ENCODE measurements at regions not wholly inside any gene's neighbourhood (a gene's known extent, or its start where the extent isn't known, plus 50 kb on each side); places are given as distances from the start of the nearest gene placed in this dataset.
"Not testable (repeated sequence)": the region's sequence is repeated elsewhere in the genome, so short reads cannot be mapped to it uniquely, and the experiment has no call there.

- no peaks in the 10 kb centered on the region for H3K27me3 Mint-ChIP-seq (ENCODE audit: unreplicated experiment)
- no peaks in the 10 kb centered on the region for H3K36me3 Mint-ChIP-seq (ENCODE audit: insufficient read depth, unreplicated experiment)
- no TSS peak for BruUV-seq (replicated peaks)
- no peak for DNase-seq
- H3K4me1 Mint-ChIP-seq (ENCODE audit: low read depth, unreplicated experiment) = no peaks in the 10 kb centered on the region
- no peak overlapping the region for H3K4me3 Mint-ChIP-seq (ENCODE audit: low read depth, unreplicated experiment)
- TF ChIP-seq CTCF (IDR thresholded peaks at IDR 0.05; ENCODE audit: unreplicated experiment) = no peak
- no peaks in the 10 kb centered on the region for H3K9me3 Mint-ChIP-seq (ENCODE audit: low read depth, unreplicated experiment)
- H3K27ac Mint-ChIP-seq (ENCODE audit: unreplicated experiment) = no peak overlapping the region
- intact Hi-C loops (cut with micrococcal nuclease; ENCODE audit: unreplicated experiment) = no loop called here
- CTCF ChIA-PET = interaction anchor here (0.7 kb wide), 1 partner anchor 133 kb away, joined by 3 read pairs; no protein-coding TSS in a partner anchor
Measured at GRCh38 chr2:44071454-44072046, 75.8 kb upstream of the LRPPRC start.

- CTCF ChIA-PET = interaction anchor here (1.6 kb wide), 1 partner anchor 218 kb away, joined by 3 read pairs; no protein-coding TSS in a partner anchor
Measured at GRCh38 chr2:44073667-44074066, 77.9 kb upstream of the LRPPRC start.

GRCh38 chr2:44074795-44075194 is 79.0 kb upstream of the LRPPRC start:
- CTCF ChIA-PET; H3K4me1 Mint-ChIP-seq (ENCODE audit: low read depth, unreplicated experiment); H3K4me3 Mint-ChIP-seq (ENCODE audit: low read depth, unreplicated experiment); DNase-seq; BruUV-seq (replicated peaks); H3K27ac Mint-ChIP-seq (ENCODE audit: unreplicated experiment); H3K36me3 Mint-ChIP-seq (ENCODE audit: insufficient read depth, unreplicated experiment); H3K9me3 Mint-ChIP-seq (ENCODE audit: low read depth, unreplicated experiment); H3K27me3 Mint-ChIP-seq (ENCODE audit: unreplicated experiment); intact Hi-C loops (cut with micrococcal nuclease; ENCODE audit: unreplicated experiment): not testable (repeated sequence)

More at GRCh38 chr2:44073667-44074066, 77.9 kb upstream of the LRPPRC start:
- BruUV-seq (replicated peaks); H3K27ac Mint-ChIP-seq (ENCODE audit: unreplicated experiment); H3K36me3 Mint-ChIP-seq (ENCODE audit: insufficient read depth, unreplicated experiment); DNase-seq; intact Hi-C loops (cut with micrococcal nuclease; ENCODE audit: unreplicated experiment); H3K4me3 Mint-ChIP-seq (ENCODE audit: low read depth, unreplicated experiment); H3K9me3 Mint-ChIP-seq (ENCODE audit: low read depth, unreplicated experiment); H3K27me3 Mint-ChIP-seq (ENCODE audit: unreplicated experiment); H3K4me1 Mint-ChIP-seq (ENCODE audit: low read depth, unreplicated experiment): not testable (repeated sequence)

- intact Hi-C loops (cut with micrococcal nuclease; ENCODE audit: unreplicated experiment) = no loop called here
- H3K27me3 Mint-ChIP-seq (ENCODE audit: unreplicated experiment) = no peaks in the 10 kb centered on the region
- no peaks in the 10 kb centered on the region for H3K4me1 Mint-ChIP-seq (ENCODE audit: low read depth, unreplicated experiment)
- CTCF ChIA-PET = no interaction called here
- H3K9me3 Mint-ChIP-seq (ENCODE audit: low read depth, unreplicated experiment) = no peaks in the 10 kb centered on the region
- H3K27ac Mint-ChIP-seq (ENCODE audit: unreplicated experiment) = no peak overlapping the region
- no peak overlapping the region for H3K4me3 Mint-ChIP-seq (ENCODE audit: low read depth, unreplicated experiment)
- DNase-seq = no peak
- no peaks in the 10 kb centered on the region for H3K36me3 Mint-ChIP-seq (ENCODE audit: insufficient read depth, unreplicated experiment)
- no TSS peak for BruUV-seq (replicated peaks)
- no peak for TF ChIP-seq CTCF (IDR thresholded peaks at IDR 0.05; ENCODE audit: unreplicated experiment)
Measured at GRCh38 chr2:44075541-44075940, 79.8 kb upstream of the LRPPRC start.

- DNase-seq = no peak
- H3K27ac Mint-ChIP-seq (ENCODE audit: unreplicated experiment) = no peak overlapping the region
- CTCF ChIA-PET = interaction anchor here (0.9 kb wide), 1 partner anchor 22 kb away, joined by 3 read pairs; no protein-coding TSS in a partner anchor
- intact Hi-C loops (cut with micrococcal nuclease; ENCODE audit: unreplicated experiment) = no loop called here
- no peak overlapping the region for H3K4me3 Mint-ChIP-seq (ENCODE audit: low read depth, unreplicated experiment)
- no peaks in the 10 kb centered on the region for H3K9me3 Mint-ChIP-seq (ENCODE audit: low read depth, unreplicated experiment)
- BruUV-seq (replicated peaks) = no TSS peak
- no peaks in the 10 kb centered on the region for H3K36me3 Mint-ChIP-seq (ENCODE audit: insufficient read depth, unreplicated experiment)
- H3K27me3 Mint-ChIP-seq (ENCODE audit: unreplicated experiment) = no peaks in the 10 kb centered on the region
- no peak for TF ChIP-seq CTCF (IDR thresholded peaks at IDR 0.05; ENCODE audit: unreplicated experiment)
- H3K4me1 Mint-ChIP-seq (ENCODE audit: low read depth, unreplicated experiment) = peaks cover 15% of the 10 kb centered on the region
Measured at GRCh38 chr2:44077942-44078511, 82.2 kb upstream of the LRPPRC start.
